ENCODE measurements at regions not wholly inside any gene's neighbourhood (a gene's known extent, or its start where the extent isn't known, plus 50 kb on each side); places are given as distances from the start of the nearest gene placed in this dataset.

DNA sequence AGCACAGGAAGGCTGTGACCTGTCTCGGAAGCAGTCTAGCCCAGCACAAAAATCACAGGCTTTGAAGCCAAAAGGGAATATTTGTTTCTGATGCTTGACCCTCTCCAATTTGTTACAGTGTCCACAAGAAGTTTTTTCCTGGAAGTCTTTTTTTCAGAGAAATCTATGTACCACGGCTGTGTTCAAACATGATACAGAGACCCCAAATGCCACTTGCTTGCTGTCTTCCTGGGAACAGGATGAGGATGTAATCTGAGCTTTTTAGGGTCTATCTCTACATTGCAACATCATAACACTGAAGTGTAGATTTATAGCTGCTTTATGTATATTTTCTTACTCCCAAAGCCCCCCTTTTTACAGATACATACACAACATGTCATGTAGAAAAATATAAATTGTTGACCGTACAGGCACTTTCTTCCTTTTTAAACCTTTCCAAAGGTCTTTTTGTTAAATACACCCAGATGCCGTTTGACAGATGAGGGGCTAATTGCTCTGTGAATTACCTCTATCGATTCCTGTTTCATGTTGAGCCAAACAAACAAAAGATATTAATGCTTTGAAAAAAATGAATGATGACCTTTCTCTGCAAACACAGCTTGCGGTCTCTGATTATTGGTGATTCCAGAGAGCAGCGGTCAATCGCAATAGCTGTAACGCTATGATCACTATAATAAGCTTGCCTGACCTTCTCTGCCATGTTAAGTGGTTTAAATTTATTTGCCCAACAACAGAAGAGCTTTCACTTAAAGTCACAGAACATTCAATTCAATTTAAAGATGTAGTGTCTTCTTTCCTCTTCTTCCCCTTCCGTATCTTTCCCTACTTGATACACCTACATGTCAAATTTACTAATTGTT lies 875.9 kb upstream of the NR2F2 start:
- no peak for TF ChIP-seq CTCF (IDR thresholded peaks at IDR 0.05; ENCODE audit: unreplicated experiment)
- BruUV-seq (replicated peaks) = no TSS peak
- DNase-seq (ENCODE audit: unreplicated experiment) = no peak
- intact Hi-C loops (cut with micrococcal nuclease) = no loop called here
- ChIA-PET POLR2A (no interaction called here), CTCF (interaction anchor here (0.6 kb wide), 1 partner anchor 15 kb away, joined by 9 read pairs; no protein-coding TSS in a partner anchor)
- no peak overlapping the region for H3K27ac Mint-ChIP-seq (ENCODE audit: low read depth, unreplicated experiment)
- no peak overlapping the region for H3K4me3 Mint-ChIP-seq (ENCODE audit: unreplicated experiment)
- H3K4me1 Mint-ChIP-seq (ENCODE audit: insufficient read depth, unreplicated experiment) = no peaks in the 10 kb centered on the region
- no peaks in the 10 kb centered on the region for H3K27me3 Mint-ChIP-seq (ENCODE audit: insufficient read depth, unreplicated experiment)
- no peaks in the 10 kb centered on the region for H3K9me3 Mint-ChIP-seq (ENCODE audit: unreplicated experiment)
- H3K36me3 Mint-ChIP-seq (ENCODE audit: insufficient read depth, unreplicated experiment) = no peaks in the 10 kb centered on the region

DNA sequence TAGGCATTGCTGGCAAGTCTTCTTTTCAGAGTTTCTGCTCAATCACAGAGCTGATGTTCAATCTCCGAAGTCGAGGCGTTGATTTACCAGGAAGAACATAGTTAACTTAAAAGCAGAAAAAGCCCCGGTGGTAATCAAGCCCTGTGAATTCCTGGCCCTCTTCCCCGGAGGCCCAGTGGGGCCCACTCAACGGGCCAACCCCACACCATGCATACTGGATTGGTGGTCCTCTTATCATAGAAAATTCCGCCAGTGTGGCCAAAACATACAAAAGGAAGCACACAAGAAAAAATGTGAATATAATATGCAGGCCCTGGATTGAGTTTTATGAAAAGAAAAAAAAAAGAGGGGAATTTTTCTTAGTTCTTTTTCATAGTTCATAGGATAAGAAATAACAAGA lies 873.0 kb upstream of the NR2F2 start:
- BruUV-seq (replicated peaks) = no TSS peak
- no peak for DNase-seq (ENCODE audit: unreplicated experiment)
- Mint-ChIP-seq H3K4me3 (ENCODE audit: unreplicated experiment) (no peak overlapping the region), H3K9me3 (ENCODE audit: unreplicated experiment) (no peaks in the 10 kb centered on the region), H3K4me1 (ENCODE audit: insufficient read depth, unreplicated experiment) (no peaks in the 10 kb centered on the region), H3K36me3 (ENCODE audit: insufficient read depth, unreplicated experiment) (no peaks in the 10 kb centered on the region), H3K27me3 (ENCODE audit: insufficient read depth, unreplicated experiment) (no peaks in the 10 kb centered on the region), H3K27ac (ENCODE audit: low read depth, unreplicated experiment) (no peak overlapping the region)
- ChIA-PET CTCF (interaction anchor here (0.6 kb wide), 1 partner anchor 633 kb away, joined by 3 read pairs; no protein-coding TSS in a partner anchor), POLR2A (no interaction called here)
- no peak for TF ChIP-seq CTCF (IDR thresholded peaks at IDR 0.05; ENCODE audit: unreplicated experiment)
- intact Hi-C loops (cut with micrococcal nuclease) = no loop called here

DNA sequence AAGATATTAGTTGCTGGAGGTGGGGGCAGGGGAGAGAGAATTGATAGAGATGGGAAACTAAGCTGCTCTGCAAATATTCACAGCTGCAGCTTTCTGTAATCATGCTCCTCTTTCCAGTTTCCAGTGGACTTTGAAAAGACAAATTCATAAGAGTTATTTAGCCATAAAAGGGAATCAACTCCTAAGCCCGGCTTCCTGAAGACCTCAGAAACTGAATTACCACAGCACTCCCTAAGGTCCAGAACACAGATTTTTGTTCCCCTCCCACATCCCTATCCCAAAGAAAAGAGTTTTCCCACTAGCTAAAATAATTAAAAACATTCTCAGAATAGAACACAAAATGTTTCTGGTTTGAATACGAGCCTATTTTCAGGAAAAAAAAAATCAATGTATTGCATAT lies 871.8 kb upstream of the NR2F2 start:
- H3K27me3 Mint-ChIP-seq (ENCODE audit: insufficient read depth, unreplicated experiment) = no peaks in the 10 kb centered on the region
- H3K4me3 Mint-ChIP-seq (ENCODE audit: unreplicated experiment) = no peak overlapping the region
- H3K27ac Mint-ChIP-seq (ENCODE audit: low read depth, unreplicated experiment) = no peak overlapping the region
- no TSS peak for BruUV-seq (replicated peaks)
- DNase-seq (ENCODE audit: unreplicated experiment) = no peak
- ChIA-PET CTCF (no interaction called here), POLR2A (no interaction called here)
- no peak for TF ChIP-seq CTCF (IDR thresholded peaks at IDR 0.05; ENCODE audit: unreplicated experiment)
- no peaks in the 10 kb centered on the region for H3K9me3 Mint-ChIP-seq (ENCODE audit: unreplicated experiment)
- H3K4me1 Mint-ChIP-seq (ENCODE audit: insufficient read depth, unreplicated experiment) = no peaks in the 10 kb centered on the region
- intact Hi-C loops (cut with micrococcal nuclease) = no loop called here
- no peaks in the 10 kb centered on the region for H3K36me3 Mint-ChIP-seq (ENCODE audit: insufficient read depth, unreplicated experiment)

- intact Hi-C loops (cut with micrococcal nuclease) = no loop called here
- no peaks in the 10 kb centered on the region for H3K4me1 Mint-ChIP-seq (ENCODE audit: insufficient read depth, unreplicated experiment)
- no peaks in the 10 kb centered on the region for H3K36me3 Mint-ChIP-seq (ENCODE audit: insufficient read depth, unreplicated experiment)
- H3K9me3 Mint-ChIP-seq (ENCODE audit: unreplicated experiment) = no peaks in the 10 kb centered on the region
- POLR2A ChIA-PET = no interaction called here
- TF ChIP-seq CTCF (IDR thresholded peaks at IDR 0.05; ENCODE audit: unreplicated experiment) = no peak
- no TSS peak for BruUV-seq (replicated peaks)
- DNase-seq (ENCODE audit: unreplicated experiment) = no peak
- H3K4me3 Mint-ChIP-seq (ENCODE audit: unreplicated experiment) = no peak overlapping the region
- CTCF ChIA-PET = no interaction called here
- no peak overlapping the region for H3K27ac Mint-ChIP-seq (ENCODE audit: low read depth, unreplicated experiment)
- H3K27me3 Mint-ChIP-seq (ENCODE audit: insufficient read depth, unreplicated experiment) = no peaks in the 10 kb centered on the region
These were observed 871.2 kb upstream of the NR2F2 start for GRCh38 chr15:95459273-95459672.

All from MCF 10A (cell line).